ENCODE measurements at regions not wholly inside any gene's neighbourhood (a gene's known extent, or its start where the extent isn't known, plus 50 kb on each side); places are given as distances from the start of the nearest gene placed in this dataset.

DNA sequence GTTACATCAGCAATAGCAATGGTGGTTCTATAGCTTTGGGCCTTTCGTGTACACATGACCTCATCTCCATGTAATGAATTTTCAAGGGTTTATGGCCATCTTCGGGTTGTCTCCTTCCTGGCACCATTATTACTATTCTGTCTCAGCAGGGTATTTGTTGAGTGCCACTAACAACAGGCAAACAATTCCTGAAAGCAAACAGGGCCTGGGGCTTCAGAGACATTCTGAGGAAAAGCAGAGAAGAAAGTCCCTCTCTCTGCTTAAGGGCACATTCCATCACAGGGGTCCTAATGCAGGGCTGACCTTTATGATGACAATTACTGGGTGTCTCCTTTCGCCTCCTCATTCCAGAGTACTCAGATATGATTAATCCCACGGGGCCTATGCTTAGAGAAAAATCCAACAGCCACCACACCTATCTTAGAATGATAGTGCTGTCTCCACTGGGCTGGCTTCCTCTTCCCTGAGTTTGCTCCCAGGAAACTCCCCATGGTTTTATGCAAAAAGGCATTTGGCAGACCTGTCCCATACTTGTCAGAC lies 540.2 kb upstream of the ZNF462 start:
- DNase-seq (ENCODE audit: low read depth in 2 of 2) = no peak

DNA sequence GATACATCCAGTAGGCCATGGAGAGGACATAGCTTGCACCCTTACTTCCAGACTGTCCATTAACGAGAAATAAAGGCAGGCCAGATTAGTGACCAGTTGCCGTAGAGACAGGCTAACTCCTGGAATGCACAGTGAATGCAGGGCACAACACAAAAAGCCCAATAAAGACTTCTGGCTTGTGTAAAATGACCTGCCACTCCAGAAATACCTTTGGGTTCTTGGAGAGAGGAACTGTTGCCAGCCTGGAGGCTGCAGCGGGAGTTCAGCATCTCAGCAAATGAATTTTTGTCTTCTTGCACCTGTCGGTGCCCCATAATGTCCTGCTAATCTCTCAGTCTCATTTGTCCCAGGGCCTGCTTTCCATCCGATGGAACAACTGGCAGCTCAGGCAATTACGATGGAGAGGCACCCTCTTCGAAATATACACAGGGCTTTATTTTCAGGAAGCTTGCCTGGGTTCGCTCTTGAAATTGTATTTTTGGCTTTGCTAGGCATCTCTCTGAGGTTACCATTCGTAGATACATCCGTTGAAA lies 538.8 kb upstream of the ZNF462 start:
- no peak for DNase-seq (ENCODE audit: low read depth in 2 of 2)

DNA sequence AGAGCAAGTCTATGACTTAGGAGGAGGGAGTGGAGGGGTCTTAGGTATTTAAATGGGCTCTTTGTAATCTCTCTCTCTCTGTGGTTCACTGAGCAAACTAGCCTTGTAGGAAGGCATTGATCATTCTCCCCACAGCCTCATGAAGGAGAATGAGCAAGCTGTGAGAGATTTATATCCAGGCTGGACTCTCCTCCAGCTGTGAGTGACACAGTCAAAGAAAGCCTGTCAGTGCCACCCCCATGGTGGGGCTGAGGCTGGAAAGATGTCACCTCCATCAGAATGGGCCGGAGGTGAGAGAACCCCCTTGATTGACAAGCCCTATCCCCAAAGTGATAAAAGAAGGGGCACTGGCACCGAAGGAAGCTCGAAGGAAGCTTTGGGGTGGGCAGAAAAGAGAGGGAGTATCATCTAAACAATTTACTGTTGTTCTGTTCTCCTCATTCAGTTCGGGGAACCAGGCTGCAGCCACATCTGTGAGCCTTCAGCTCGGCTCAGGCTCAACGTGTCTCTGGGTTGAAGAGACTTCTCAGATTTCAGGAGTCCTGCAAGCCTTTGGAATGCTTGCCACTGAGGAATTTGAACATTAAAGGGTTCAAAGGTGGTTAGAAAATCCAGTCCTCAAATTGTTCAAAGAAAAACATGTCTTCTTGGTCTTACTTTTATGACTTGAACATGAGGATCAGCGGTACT lies 538.2 kb upstream of the ZNF462 start:
- no peak for DNase-seq (ENCODE audit: low read depth in 2 of 2)

DNA sequence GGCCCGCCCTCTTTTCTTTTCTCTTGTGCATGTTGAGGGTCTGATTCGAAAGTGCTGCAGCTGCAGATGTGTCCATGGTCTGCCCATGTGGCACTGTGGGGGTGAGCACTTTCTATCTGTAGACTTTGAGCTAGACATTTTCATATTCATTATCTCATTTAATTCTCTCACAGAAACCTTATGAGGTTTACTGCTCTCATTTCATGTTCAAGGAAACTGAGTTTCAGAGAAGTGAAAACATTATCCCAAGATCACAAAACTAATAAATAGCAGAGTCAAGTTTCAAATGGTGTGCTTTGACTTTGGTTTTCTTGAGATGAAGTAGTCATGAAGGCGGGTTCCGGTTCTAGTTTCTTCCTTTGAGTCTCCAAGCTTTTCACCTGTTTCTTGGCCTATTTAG lies 536.5 kb upstream of the ZNF462 start:
- no peak for DNase-seq (ENCODE audit: low read depth in 2 of 2)

DNA sequence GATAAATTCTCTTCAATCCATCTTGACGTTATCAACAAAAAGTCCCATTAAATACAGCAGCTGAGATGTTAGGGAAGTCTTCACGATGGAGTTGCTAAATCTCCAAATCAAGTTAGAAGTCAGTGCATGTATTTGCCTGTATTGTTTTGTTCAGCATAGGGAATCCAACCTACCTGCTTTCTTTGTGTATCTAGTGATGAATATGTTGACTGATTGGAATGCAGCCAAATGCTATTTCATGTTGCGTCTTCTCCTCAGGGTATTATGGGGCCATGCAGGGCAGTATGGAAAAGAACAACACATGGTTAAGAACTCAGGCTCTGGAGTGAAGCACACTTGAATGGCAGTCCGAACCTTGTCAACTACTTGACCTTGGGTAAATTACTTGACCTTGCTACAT lies 529.5 kb upstream of the ZNF462 start:
- no peak for DNase-seq (ENCODE audit: low read depth in 2 of 2)

DNA sequence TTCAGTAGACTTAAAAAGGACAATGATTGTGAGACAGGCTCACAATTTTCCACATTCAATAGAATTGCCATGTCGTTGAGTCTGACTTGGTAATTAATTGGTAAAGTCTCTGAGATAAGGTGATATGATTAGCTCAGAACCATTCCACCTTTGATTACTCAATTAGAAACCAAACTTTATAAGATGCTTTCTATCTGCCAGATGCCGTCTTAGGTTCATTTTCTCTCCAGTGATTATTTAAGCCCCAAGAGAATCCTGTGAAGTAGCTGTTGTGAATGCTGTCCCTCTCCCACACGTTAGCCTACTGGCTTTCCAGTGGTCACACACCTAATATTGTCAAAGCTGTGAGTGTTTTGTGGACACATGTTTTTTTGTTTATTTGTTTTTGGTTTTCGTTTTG lies 528.9 kb upstream of the ZNF462 start:
- DNase-seq (ENCODE audit: low read depth in 2 of 2) = no peak

DNA sequence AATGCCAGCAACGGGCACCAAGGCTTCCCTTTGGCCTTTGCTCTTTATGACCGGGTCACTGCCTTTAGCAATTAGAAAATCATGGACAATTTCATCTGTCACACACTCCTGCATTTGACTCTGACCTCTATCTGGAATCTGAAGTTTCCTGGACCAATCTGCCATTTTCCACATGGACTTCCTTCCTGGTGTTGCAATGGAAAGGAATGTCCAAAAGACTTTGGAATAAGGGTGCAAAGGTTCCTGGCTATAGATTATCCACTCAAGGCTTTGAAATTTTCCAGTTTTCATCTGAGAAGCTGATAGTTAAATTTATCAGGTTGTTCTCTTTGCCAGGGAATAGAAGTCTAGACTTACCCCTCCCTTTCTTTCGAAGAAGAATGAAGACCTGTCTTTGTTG lies 523.1 kb upstream of the ZNF462 start:
- DNase-seq (ENCODE audit: low read depth in 2 of 2) = no peak

DNA sequence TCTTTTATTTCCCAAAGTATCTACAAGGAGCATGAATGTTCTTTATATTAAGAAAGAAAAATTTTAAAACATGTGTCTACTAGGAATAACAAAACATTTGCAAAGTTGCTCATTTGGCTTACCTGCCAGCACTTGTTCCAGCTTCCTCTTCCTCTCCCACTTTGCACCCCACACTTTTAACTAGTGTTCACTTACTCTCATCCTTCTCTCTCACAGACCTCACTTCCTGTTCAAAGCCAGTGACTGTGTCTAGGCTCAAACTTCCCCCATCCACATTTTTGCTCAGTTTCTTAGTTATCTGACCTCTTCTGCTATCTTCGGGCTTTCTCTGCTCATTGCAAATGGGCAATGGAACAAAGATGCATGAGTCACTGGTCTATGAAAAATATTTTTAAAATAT lies 512.2 kb upstream of the ZNF462 start:
- no peak for DNase-seq (ENCODE audit: low read depth in 2 of 2)

DNA sequence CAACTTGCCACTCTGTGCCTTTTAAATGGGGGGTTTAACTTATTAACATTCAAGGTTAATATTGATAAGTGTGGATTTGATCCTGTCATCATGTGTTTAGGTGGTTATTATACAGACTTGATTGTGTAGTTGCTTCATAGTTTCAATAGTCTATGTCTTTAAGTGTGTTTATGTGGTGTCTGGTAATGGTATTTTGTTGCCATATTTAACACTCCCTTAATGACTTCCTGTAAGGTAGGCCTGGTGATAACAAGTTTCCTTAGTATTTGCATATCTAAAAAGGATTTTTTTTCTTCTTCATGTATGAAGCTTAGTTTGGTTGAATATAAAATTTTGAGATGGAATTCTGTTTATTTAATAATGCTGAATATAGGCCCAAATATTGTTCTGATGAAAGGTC lies 506.0 kb upstream of the ZNF462 start:
- no peak for DNase-seq (ENCODE audit: low read depth in 2 of 2)

DNA sequence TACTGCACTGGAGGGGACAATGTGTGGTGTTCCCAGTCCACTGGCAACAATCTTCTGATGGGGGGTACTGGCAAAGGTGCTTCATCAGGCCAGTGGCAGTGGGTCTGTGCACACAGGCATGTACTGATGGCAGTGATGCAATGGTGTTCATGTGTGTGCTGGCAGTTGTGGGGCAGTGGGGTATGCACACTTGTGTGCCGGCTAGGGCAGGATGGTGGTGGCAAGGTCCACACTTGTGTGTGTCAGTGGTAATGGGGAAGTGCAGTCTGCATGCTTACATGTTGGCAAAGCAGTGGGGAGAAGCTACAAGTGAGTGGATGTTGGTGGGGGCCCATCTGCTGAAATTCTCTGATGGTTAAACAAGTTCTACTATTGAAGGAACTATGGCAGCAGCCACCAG lies 504.6 kb upstream of the ZNF462 start:
- no peak for DNase-seq (ENCODE audit: low read depth in 2 of 2)

DNA sequence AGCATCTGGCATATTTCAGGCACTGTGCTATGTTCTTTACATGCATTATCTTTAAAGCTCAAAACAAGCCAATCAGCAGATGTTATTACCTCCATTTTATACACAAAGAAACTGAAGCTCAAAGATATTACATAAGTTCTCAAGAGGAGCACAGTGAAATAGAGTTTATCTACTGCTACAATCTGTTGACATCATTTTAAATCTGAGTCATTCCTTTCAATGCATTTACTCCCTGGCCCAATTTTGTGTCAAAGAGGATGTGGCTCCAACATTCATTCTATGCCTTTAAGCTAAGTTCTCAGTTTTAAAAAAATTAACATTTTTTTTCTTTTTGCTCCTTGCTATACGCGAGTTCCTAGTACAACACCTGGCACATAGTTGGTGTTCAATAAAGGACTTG lies 486.3 kb upstream of the ZNF462 start:
- no peak for DNase-seq (ENCODE audit: low read depth in 2 of 2)

DNA sequence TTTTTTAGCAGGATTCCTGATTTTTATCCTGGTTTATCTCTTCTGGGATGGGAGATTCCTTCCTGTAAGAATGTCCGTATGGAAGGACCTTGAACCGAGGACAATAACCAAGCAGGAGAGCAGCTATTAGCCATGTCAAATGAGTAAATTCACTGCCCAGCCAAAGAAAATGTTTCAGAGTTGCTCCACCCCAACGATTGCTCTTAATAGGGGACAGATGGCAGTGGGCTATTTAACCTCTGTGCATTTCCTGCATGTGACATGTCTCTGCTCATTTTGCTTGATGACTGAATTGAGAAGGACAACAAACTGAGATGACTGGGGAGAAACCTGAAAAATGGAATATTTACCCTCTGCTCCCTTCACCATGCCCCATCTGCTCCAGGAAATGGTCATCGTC lies 479.9 kb upstream of the ZNF462 start:
- no peak for DNase-seq (ENCODE audit: low read depth in 2 of 2)

DNA sequence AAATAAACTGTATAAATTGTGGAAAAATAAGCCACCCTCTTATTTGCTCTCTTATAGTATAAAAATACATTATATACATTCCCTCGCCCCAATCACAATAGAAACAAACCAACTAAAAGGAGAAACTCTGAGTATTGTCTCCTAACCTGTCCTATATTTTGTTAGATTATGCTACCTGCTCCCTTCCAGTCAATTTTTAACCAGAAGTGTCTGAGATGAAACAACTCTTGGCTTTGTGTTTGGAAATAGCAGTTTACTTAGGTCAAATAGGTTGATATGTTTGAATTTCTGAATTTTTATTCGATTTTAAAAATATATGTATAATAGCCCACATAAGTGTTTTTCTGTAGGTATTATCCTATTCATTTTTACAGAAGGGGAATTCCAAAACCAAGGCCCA lies 475.0 kb upstream of the ZNF462 start:
- no peak for DNase-seq (ENCODE audit: low read depth in 2 of 2)

DNA sequence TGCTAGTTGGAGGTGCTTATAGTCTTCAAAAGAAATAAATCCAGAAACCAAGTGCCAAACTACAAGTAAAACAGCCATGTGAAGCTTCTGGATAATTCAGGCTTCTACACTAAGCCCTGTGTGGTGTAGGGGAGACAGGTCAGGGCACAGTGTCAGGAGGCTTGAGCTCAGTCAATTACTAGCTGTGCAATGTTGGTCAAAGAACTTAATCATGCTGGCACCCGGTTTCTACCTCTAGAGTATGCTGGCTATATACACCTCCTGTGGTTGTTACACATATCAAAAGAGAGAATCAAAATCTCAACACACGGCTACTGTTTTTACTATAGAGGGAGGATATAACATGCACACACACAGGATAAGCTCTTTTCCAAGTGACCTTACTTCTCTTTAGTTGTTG lies 469.7 kb upstream of the ZNF462 start:
- no peak for DNase-seq (ENCODE audit: low read depth in 2 of 2)

DNA sequence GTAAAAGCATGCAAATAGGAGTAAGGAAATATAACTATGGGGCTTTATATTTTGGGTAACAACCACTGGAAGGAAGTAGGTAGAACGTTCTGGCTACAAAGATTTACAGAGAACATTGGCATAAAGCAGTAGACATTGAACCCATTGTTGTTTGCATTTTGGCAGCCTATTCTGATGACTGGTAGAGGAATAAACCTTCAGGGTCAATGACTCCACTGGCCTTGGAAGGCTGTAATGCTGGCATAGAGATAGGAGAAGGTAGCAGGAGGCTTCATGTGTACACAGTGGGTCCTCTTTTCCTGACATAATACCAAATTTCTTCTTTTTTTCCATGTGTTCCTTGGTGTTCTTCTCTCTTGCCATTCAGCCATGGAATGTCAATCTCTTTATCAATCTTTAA lies 462.8 kb upstream of the ZNF462 start:
- no peak for DNase-seq (ENCODE audit: low read depth in 2 of 2)

DNA sequence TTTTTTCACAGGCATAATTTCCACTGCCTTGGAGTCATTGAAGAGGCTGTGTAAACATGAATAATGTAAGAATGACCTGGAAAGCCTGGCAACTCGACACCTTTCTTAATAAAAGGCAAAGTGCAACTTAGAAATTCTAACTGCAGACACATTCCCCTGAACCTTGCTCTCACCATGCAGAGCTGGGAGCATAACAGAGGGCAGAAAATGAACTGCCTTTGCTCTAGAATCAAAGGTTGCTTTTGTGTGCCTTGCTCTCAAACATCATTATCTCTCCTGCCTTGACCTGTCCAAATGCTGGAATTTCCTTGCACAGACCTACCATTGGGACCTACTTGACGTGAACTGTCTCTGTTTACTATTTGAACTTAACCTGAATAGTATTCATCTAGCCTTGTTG lies 462.0 kb upstream of the ZNF462 start:
- no peak for DNase-seq (ENCODE audit: low read depth in 2 of 2)

DNA sequence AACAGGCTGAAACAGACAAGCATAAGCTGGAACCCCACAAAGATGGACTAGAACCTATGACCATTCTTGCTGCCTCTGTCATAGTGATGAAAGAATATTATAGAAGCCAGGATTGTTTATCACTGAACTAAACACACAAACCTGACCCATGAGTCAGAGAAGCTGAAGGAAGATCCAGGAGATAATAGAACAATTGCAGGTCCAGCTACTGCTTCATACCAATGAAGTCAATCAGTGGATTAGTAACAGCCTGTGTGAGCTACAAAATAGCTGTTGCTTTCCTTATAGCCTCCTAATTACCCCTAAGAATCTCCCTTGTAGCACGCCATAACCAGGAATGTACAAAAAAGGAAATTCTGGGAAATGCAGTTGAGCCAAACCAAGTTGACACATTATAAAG lies 459.9 kb upstream of the ZNF462 start:
- no peak for DNase-seq (ENCODE audit: low read depth in 2 of 2)

DNA sequence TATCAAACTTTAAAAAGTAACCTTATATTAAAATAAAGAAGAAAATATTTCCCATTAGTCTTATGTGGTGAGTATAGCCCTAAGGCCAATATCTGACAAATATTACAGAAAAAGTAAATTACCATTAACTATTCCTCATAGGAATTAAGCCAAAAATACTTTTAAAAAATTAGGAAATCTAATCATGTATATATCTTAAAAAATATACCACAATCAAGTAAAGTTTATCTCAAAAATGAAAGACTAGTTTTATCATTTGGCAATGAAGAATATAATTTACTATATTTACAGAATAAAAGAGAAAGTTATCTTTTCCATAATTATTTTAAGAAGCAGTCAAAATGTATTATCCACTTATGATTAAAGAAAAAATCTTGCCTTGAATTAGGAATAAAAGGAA lies 458.8 kb upstream of the ZNF462 start:
- DNase-seq (ENCODE audit: low read depth in 2 of 2) = no peak

DNA sequence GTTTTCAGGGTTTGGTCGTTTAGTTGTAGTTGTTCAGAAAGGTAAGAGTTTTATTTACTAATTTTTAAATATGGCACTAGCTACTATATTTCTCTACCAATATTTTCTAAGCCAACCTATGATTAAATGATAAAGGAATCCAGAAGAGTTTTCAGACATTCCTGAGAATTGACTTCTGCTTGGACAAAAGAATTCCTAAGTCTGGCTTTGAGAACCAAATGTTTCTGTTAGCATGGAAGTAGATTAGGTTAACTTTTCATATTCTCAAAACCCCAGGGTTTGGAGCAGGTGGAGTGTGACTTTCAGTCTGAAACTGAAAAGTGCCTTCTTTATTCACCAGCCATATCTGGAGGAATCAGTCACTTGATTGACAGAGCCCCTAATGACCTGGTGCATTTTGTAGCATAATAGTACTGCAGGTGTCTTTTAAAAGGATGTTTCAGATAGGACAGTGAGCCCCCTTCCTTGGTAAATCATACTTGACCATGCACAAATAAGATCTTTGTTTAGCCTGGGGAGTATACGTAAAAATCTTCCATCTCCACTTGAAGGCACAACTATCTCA lies 457.0 kb upstream of the ZNF462 start:
- DNase-seq (ENCODE audit: low read depth in 2 of 2) = no peak

DNA sequence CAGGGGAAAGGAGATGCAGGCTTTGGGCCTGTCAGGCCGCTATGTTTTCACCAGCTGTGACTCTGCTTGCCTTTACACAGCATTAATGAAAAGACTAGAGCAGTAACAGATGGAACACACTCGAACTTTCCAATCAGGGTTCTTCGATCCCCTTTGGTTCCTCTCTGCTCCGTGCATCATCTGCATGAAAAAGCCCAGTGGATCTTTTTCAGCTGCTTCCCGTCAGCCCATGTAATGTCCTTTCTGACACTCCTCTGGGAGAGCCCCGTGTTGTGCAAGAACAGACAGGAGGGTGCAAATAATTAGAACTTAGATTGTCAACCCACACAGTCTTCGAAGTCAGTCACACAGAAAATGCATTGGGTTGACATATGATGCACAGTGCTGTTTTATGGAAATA lies 448.9 kb upstream of the ZNF462 start:
- DNase-seq (ENCODE audit: low read depth in 2 of 2) = no peak

DNA sequence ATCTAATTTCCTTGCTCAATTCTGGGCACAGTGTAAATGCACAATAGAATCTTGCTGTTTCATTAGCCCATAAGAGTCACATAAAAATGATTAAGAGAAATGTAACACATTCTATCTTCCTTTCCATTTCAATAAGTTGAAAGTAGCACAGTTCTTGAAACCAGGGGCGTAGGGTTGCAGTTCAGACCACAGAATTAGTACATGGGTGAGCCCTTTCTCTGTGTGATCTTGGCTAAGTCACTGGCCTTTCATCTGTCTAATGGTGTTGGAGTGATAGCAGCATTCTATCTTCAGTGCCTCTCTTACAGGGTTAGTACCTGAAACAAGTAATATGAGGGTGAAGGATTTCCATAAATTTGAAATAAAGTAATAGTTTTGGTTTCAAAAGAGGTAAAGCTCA lies 445.3 kb upstream of the ZNF462 start:
- DNase-seq (ENCODE audit: low read depth in 2 of 2) = no peak

DNA sequence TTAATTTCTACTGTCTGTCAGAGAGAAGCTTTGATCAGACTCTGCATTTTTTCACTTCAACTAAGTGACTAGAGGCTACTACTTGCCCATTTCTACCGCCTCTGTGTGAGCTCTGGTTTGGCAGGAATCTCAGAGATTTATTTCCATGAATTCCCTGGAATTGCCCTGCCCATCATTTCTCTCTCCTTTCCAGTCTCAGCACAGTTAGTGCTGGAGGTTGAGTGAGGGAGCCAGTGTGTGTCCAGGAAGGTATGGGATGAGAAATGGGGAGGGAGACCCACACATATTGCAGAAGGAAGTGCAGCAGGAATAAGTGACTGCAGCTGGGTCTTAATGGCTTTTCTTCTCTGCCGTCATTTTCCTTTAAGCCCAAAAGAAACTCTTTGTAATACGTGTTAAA lies 443.1 kb upstream of the ZNF462 start:
- DNase-seq (ENCODE audit: low read depth in 2 of 2) = no peak

DNA sequence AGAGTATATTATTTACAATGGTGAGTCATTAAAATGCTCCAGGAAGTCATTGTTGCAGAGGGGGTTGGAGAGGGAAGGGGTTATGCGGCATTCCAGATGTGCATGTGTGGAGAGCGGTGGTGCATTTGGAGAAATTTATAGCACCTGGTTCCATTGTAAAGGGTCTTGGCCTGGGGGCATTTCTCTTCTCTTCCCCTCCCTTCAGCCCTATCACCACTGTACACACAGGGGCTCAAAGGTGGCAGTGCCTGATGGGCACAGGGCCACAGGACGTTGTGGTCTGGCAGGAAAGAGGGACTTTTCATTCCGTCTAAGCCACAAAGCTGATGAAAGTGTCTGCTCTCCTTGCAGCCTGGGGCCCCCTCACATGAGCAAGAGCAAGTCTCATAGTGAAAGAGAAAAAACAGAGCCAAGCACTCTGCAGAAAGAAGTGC lies 442.4 kb upstream of the ZNF462 start:
- DNase-seq (ENCODE audit: low read depth in 2 of 2) = no peak

DNA sequence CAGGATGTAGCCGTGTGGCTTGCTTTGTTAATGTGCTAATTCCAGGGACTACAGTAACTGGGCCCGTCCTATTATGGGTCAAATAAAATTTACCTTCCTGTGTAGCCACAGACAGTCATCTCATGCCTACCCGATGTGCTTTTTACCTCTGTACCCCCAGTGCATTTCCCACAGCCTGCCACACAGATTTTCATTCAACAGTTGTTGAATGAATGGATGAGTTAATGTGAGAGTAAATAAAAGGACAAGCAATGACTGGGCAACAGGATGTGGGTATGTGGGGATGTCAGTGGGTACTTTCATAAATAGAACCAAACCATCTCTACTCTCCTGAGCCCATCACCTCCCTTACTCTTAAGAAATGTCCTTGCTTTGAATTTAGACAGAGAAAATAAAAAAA lies 441.2 kb upstream of the ZNF462 start:
- no peak for DNase-seq (ENCODE audit: low read depth in 2 of 2)
